ENCODE measurements at regions not wholly inside any gene's neighbourhood (a gene's known extent, or its start where the extent isn't known, plus 50 kb on each side); places are given as distances from the start of the nearest gene placed in this dataset.

GRCh38 chr10:128361487-128361886 is 235.3 kb upstream of the MKI67 start:
- Mint-ChIP-seq H3K27me3 (ENCODE audit: low read depth) (peaks cover 10% of the 10 kb centered on the region), H3K9me3 (peaks cover 3% of the 10 kb centered on the region), H3K4me3 (no peak overlapping the region), H3K36me3 (ENCODE audit: low read depth) (no peaks in the 10 kb centered on the region), H3K27ac (no peak overlapping the region), H3K4me1 (peaks cover 16% of the 10 kb centered on the region)
- TF ChIP-seq, protein P1, sequence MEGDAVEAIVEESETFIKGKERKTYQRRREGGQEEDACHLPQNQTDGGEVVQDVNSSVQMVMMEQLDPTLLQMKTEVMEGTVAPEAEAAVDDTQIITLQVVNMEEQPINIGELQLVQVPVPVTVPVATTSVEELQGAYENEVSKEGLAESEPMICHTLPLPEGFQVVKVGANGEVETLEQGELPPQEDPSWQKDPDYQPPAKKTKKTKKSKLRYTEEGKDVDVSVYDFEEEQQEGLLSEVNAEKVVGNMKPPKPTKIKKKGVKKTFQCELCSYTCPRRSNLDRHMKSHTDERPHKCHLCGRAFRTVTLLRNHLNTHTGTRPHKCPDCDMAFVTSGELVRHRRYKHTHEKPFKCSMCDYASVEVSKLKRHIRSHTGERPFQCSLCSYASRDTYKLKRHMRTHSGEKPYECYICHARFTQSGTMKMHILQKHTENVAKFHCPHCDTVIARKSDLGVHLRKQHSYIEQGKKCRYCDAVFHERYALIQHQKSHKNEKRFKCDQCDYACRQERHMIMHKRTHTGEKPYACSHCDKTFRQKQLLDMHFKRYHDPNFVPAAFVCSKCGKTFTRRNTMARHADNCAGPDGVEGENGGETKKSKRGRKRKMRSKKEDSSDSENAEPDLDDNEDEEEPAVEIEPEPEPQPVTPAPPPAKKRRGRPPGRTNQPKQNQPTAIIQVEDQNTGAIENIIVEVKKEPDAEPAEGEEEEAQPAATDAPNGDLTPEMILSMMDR (IDR thresholded peaks at IDR 0.05; ENCODE audit: unreplicated experiment in 3 of 3), result no peak

- Mint-ChIP-seq H3K9me3 (peaks cover 3% of the 10 kb centered on the region), H3K27me3 (ENCODE audit: low read depth) (peaks cover 15% of the 10 kb centered on the region), H3K4me3 (no peak overlapping the region), H3K27ac (no peak overlapping the region), H3K36me3 (ENCODE audit: low read depth) (no peaks in the 10 kb centered on the region), H3K4me1 (peaks cover 16% of the 10 kb centered on the region)
- TF ChIP-seq, protein P1 (IDR thresholded peaks at IDR 0.05; ENCODE audit: unreplicated experiment in 3 of 3), result no peak
These were observed 236.3 kb upstream of the MKI67 start for GRCh38 chr10:128362514-128362913.

GRCh38 chr10:128364631-128365030 is 238.4 kb upstream of the MKI67 start:
- H3K4me3 Mint-ChIP-seq, result no peak overlapping the region
- peaks cover 16% of the 10 kb centered on the region for H3K4me1 Mint-ChIP-seq
- H3K36me3 Mint-ChIP-seq (ENCODE audit: low read depth), result no peaks in the 10 kb centered on the region
- peak overlapping the region; percentile 13 to 47 (median 41) for H3K27ac Mint-ChIP-seq
- H3K27me3 Mint-ChIP-seq (ENCODE audit: low read depth), result peaks cover 16% of the 10 kb centered on the region
- TF ChIP-seq, protein P1 (IDR thresholded peaks at IDR 0.05; ENCODE audit: unreplicated experiment in 3 of 3), result no peak
- peaks cover 3% of the 10 kb centered on the region for H3K9me3 Mint-ChIP-seq

DNA sequence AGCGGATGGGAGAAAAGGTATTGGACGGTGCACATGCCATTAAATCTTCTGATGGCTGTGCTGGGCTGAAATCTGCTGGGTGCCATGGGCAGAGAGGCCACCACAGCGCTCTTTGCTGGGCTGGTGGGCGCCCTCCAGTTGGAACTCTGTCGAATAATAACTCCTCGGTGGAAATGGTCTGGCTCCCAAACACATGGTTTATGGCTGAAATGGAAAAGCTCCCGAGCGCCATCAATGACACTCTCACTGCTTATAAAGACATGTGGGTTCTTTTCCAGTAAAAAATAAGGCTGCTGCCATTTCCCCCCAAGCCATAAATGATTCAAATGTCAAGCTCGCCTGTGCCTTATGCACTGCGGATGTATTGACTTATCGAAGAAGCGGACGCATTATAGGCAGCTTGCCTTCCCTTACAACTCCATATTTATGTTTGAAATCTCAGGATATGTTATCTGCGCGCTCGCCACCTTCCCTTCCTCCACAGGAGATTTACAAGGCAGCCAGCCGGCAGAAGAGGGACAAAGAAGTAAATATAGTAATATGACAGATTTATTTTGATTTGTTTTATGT is 239.0 kb upstream of the MKI67 start:
- TF ChIP-seq, protein P1 (IDR thresholded peaks at IDR 0.05; ENCODE audit: unreplicated experiment in 3 of 3), result no peak
- H3K4me1 Mint-ChIP-seq, result peaks cover 16% of the 10 kb centered on the region
- peaks cover 20% of the 10 kb centered on the region for H3K27me3 Mint-ChIP-seq (ENCODE audit: low read depth)
- peak overlapping the region; percentile 13 to 47 (median 38) for H3K27ac Mint-ChIP-seq
- H3K4me3 Mint-ChIP-seq, result peak overlapping the region in 2 of 3 experiments; percentile 38 to 44
- H3K36me3 Mint-ChIP-seq (ENCODE audit: low read depth), result no peaks in the 10 kb centered on the region
- H3K9me3 Mint-ChIP-seq, result peaks cover 3% of the 10 kb centered on the region

- H3K9me3 Mint-ChIP-seq, result peaks cover under 1% of the 10 kb centered on the region
- no peak overlapping the region for H3K27ac Mint-ChIP-seq
- H3K27me3 Mint-ChIP-seq (ENCODE audit: low read depth), result peaks cover 35% of the 10 kb centered on the region
- no peaks in the 10 kb centered on the region for H3K36me3 Mint-ChIP-seq (ENCODE audit: low read depth)
- TF ChIP-seq, protein P1 (IDR thresholded peaks at IDR 0.05; ENCODE audit: unreplicated experiment in 3 of 3), result no peak
- H3K4me1 Mint-ChIP-seq, result peaks cover 16% of the 10 kb centered on the region
- H3K4me3 Mint-ChIP-seq, result no peak overlapping the region
These were observed 241.6 kb upstream of the MKI67 start for GRCh38 chr10:128367807-128368206.

DNA sequence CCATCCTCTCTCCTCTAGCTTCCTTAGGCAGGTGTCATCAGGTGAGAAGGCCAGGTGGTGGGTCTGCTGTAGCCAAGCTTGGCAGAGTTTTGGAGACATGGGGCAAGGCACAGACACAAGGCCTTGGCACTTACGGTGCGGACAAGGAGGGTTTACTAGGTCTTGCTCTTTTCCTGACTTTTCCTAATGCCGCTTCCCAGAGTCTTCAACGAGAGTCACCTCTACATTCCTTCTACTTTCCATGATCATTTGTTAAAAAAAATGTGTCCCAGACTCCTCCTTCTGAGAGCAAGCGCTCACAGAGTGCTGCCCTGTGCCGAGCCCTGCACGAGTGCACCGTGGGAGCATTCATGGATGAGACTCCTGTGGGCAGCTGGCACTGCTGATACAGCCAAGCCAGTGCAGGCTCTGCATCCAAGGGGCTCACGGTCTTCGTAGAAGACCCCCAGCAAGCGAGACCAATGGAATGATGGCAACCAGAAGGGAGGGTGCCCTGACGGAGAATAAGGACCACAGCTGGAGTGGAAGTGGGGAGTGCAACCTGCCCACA is 243.0 kb upstream of the MKI67 start:
- H3K36me3 Mint-ChIP-seq (ENCODE audit: low read depth), result no peaks in the 10 kb centered on the region
- no peak overlapping the region for H3K4me3 Mint-ChIP-seq
- no peak overlapping the region for H3K27ac Mint-ChIP-seq
- TF ChIP-seq, protein P1 (IDR thresholded peaks at IDR 0.05; ENCODE audit: unreplicated experiment in 3 of 3), result no peak
- H3K9me3 Mint-ChIP-seq, result no peaks in the 10 kb centered on the region
- peaks cover 34% of the 10 kb centered on the region for H3K27me3 Mint-ChIP-seq (ENCODE audit: low read depth)
- peaks cover 16% of the 10 kb centered on the region for H3K4me1 Mint-ChIP-seq
